Neural progenitor cell (in vitro differentiated cells): ENCODE measurements at regions not wholly inside any gene's neighbourhood (a gene's known extent, or its start where the extent isn't known, plus 50 kb on each side); places are given as distances from the start of the nearest gene placed in this dataset.

Experiments
- CTCF ChIP-seq: fragments of 200-600 bp; sonication (generic); IDR thresholded peaks from 2 replicates; pipeline ENCODE4 v1.5.1; 2017; ENCODE audit warnings: antibody characterized with exemption, mild to moderate bottlenecking
- EZH2 ChIP-seq: fragments of 200-600 bp; sonication (generic); IDR thresholded peaks from 2 replicates; pipeline ENCODE4 v1.6.1; 2017; ENCODE audit warnings: antibody characterized with exemption, mild to moderate bottlenecking, moderate library complexity
- EZH2phosphoT487 ChIP-seq: fragments of 200-600 bp; sonication (generic); IDR thresholded peaks from 2 replicates; pipeline ENCODE4 v1.6.1; 2017; ENCODE audit warnings: antibody characterized with exemption

- TF ChIP-seq EZH2 (no peak), CTCF (no peak), EZH2phosphoT487 (no peak)
Observed at GRCh38 chr3:36215241-36215640, 165.1 kb upstream of the STAC start.
